DOHH2 (cell line): ENCODE measurements at regions not wholly inside any gene's neighbourhood (a gene's known extent, or its start where the extent isn't known, plus 50 kb on each side); places are given as distances from the start of the nearest gene placed in this dataset.
A peak's percentile ranks its signal among the peaks of the same experiment; 100 is the strongest.

Experiments
- H3F3A ChIP-seq: fragments of 200-600 bp; sonication (generic), shearing (Covaris generic); 2 replicates; pipeline ENCODE4 v1.6.0; 2016; ENCODE audit warnings: antibody characterized with exemption, mild to moderate bottlenecking; ENCODE audit not compliant: control insufficient read depth, insufficient read depth
- H3K27ac ChIP-seq: fragments of 200-600 bp; sonication (generic); 2 replicates; pipeline ENCODE4 v1.5.1; 2014; ENCODE audit warnings: low read depth, mild to moderate bottlenecking, low read length, moderate library complexity
- H3K27me3 ChIP-seq: fragments of 200-600 bp; sonication (generic); 2 replicates; pipeline ENCODE4 v1.6.1; 2014; ENCODE audit warnings: mild to moderate bottlenecking, low read length, mixed read lengths; ENCODE audit not compliant: control insufficient read depth
- H3K36me3 ChIP-seq: fragments of 200-600 bp; sonication (generic); 2 replicates; pipeline ENCODE4 v1.6.1; 2014; ENCODE audit warnings: mild to moderate bottlenecking, low read length, moderate library complexity, mixed read lengths; ENCODE audit not compliant: control insufficient read depth
- H3K4me1 ChIP-seq: fragments of 200-600 bp; sonication (generic); 2 replicates; pipeline ENCODE4 v1.6.1; 2014; ENCODE audit warnings: mild to moderate bottlenecking, low read length, mixed read lengths; ENCODE audit not compliant: control insufficient read depth
- H3K4me2 ChIP-seq: fragments of 200-600 bp; sonication (generic); 2 replicates; pipeline ENCODE4 v1.6.0; 2014; ENCODE audit warnings: mild to moderate bottlenecking, low read length, moderate library complexity
- H3K4me3 ChIP-seq: fragments of 200-600 bp; sonication (generic); 2 replicates; pipeline ENCODE4 v1.5.1; 2014; ENCODE audit warnings: mild to moderate bottlenecking, low read length, mixed read lengths
- H3K79me2 ChIP-seq: fragments of 200-600 bp; sonication (generic); 2 replicates; pipeline ENCODE4 v1.6.1; 2014; ENCODE audit warnings: mild to moderate bottlenecking, low read length, mixed read lengths; ENCODE audit not compliant: control insufficient read depth
- H3K9me2 ChIP-seq: fragments of 200-600 bp; sonication (generic); replicated peaks from 2 replicates; pipeline ENCODE4 v1.6.1; 2014; ENCODE audit warnings: mild to moderate bottlenecking, low read length, mixed read lengths; ENCODE audit not compliant: control insufficient read depth
- H3K9me3 ChIP-seq: fragments of 200-600 bp; sonication (generic); 2 replicates; pipeline ENCODE4 v1.6.1; 2014; ENCODE audit warnings: antibody characterized with exemption, low read length, mixed read lengths; ENCODE audit not compliant: control insufficient read depth, insufficient read depth
- H4K20me1 ChIP-seq: fragments of 200-600 bp; sonication (generic); 2 replicates; pipeline ENCODE4 v1.6.0; 2014; ENCODE audit warnings: low read depth, mild to moderate bottlenecking, antibody characterized with exemption, low read length, moderate library complexity; ENCODE audit not compliant: control insufficient read depth, insufficient read depth
- EZH2phosphoT487 ChIP-seq: fragments of 200-600 bp; sonication (generic); IDR thresholded peaks from 2 replicates; pipeline ENCODE4 v1.6.1; 2017; ENCODE audit warnings: borderline replicate concordance, mild to moderate bottlenecking, antibody characterized with exemption, low read length, moderate library complexity, mixed read lengths
- TF ChIP-seq, protein P1 (sequence below): fragments of 200-600 bp; sonication (generic); IDR thresholded peaks from one replicate; pipeline ENCODE4 v1.5.1; 2014; ENCODE audit warnings: antibody characterized with exemption, mild to moderate bottlenecking, low read depth, low read length; ENCODE audit not compliant: poor library complexity, severe bottlenecking

DNA sequence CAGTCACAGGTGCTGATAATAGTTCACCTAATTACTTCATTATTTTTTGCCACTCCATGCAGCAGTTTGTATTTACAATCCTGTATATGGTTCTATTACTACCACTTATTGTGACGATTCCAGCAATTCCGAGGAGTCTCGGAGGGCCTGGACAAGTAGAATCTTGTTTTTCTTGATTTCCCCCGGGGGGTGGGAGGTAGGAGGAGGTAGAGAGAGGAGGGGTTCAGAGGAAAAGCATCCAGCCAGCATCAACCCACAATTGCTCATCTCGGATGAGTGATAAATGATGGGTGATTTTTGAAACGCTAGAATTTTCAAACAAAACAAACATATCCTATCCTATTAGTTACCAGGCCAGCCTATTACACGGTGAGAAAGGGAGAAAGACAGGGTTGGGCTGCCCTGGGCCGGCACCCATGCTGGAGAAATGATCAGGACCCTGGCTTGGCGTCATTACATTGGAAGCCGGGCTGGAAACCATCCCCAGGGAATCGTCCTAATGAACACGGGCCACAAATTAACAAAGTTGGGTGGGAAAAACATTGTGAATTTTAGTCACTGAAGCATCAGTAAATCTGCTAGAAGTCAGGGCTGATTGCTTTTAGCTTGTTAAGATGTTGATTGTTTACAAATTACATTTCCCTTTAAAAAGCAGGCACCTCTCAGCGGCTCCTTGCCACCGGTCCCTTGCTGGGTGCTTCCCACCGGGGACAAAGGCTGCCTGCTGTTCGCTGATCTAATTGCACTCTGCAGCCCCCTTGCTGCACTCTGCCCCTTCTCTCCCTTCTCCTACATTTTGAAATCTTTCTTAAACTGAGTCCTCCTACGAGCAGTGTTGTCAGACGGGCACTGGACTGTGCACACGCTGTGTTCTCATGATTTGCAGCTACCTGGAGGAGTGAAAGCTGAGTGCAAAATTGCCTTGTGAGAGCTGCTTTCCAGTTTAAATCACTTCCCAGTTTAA lies 95.5 kb downstream of the FAM204A start:
- Histone ChIP-seq H3K36me3 (no peaks in the 10 kb centered on the region), H3K4me3 (no peak overlapping the region), H3F3A (no peaks in the 10 kb centered on the region), H3K79me2 (no peaks in the 10 kb centered on the region), H3K27me3 (peaks cover 22% of the 10 kb centered on the region), H3K9me3 (no peaks in the 10 kb centered on the region), H3K27ac (no peak overlapping the region), H3K4me2 (no peak overlapping the region), H3K4me1 (no peaks in the 10 kb centered on the region), H3K9me2 (no peaks in the 10 kb centered on the region), H4K20me1 (no peaks in the 10 kb centered on the region)
- TF ChIP-seq, protein P1, sequence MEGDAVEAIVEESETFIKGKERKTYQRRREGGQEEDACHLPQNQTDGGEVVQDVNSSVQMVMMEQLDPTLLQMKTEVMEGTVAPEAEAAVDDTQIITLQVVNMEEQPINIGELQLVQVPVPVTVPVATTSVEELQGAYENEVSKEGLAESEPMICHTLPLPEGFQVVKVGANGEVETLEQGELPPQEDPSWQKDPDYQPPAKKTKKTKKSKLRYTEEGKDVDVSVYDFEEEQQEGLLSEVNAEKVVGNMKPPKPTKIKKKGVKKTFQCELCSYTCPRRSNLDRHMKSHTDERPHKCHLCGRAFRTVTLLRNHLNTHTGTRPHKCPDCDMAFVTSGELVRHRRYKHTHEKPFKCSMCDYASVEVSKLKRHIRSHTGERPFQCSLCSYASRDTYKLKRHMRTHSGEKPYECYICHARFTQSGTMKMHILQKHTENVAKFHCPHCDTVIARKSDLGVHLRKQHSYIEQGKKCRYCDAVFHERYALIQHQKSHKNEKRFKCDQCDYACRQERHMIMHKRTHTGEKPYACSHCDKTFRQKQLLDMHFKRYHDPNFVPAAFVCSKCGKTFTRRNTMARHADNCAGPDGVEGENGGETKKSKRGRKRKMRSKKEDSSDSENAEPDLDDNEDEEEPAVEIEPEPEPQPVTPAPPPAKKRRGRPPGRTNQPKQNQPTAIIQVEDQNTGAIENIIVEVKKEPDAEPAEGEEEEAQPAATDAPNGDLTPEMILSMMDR: no peak
- TF ChIP-seq EZH2phosphoT487: no peak

DNA sequence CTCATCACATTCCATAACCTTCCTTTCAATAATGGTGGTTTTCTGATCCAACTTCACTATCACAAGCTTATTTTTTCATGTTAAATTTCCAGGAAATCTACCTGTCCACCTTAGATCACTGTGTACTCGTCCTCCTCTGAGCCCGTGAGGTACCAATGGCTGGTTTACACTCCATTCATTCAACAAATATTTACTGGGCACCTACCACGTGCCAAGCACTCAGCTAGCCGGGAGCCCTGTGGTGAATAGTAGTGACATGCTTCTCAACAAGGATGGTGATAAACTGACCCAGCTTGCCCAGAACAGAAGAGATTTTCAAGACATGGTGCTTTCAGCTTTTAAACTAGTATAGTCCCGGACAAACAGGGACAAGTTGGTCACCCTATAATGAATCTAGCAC lies 98.2 kb downstream of the FAM204A start:
- no peaks in the 10 kb centered on the region; the same call in 1 of the 2 replicates for H4K20me1 ChIP-seq
- H3K4me1 ChIP-seq: no peaks in the 10 kb centered on the region
- no peak overlapping the region for H3K4me2 ChIP-seq
- no peaks in the 10 kb centered on the region for H3K79me2 ChIP-seq
- no peaks in the 10 kb centered on the region for H3K9me2 ChIP-seq
- TF ChIP-seq EZH2phosphoT487: no peak
- TF ChIP-seq, protein P1: no peak
- no peaks in the 10 kb centered on the region for H3K9me3 ChIP-seq
- H3K27ac ChIP-seq: no peak overlapping the region
- peaks cover 20% of the 10 kb centered on the region for H3K27me3 ChIP-seq
- no peak overlapping the region for H3K4me3 ChIP-seq
- H3K36me3 ChIP-seq: no peaks in the 10 kb centered on the region
- H3F3A ChIP-seq: no peaks in the 10 kb centered on the region

DNA sequence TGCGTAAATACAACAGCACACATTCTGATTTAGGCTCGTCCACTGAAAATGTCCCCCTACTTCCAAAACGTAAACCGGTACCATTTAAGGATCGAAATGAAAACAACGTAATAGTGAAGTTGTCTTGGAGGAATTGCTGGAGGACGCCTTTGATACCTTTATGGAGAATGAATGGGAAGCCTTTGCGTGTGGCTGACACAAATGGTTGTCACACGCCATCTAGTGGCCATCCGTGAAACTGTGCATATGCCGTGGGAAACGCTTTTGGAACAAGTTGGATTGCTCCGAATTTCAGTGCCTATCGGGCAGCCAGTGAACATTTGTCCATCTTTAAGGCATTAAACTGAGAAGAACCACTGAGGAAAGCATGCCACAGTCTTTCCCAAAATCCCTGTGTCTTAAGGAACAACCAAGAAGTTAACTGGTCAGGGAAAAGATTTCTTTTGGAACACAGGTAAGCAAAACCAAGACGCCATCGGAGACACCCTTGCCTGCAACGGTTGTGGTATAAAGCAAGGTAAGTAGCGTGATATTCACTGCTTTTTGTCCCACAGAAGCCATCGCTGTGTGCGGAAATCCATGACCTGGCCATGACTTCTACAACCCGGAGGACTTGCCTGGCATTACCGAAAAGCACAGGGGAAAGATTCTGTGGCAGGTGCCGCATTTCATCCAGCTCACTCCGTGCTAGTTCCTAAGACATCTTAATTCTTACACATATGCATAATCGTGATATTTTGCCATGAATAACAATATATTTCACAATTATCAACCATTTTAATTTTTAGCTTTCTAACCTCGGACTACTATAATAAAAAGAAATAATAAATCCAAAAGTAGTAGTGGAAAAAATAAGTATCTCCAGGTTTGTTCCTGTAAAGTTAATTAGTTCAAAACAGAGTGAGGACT lies 100.6 kb downstream of the FAM204A start:
- Histone ChIP-seq H3K9me3 (no peaks in the 10 kb centered on the region), H3K27me3 (peaks cover 8% of the 10 kb centered on the region), H3K36me3 (no peaks in the 10 kb centered on the region), H3K4me1 (no peaks in the 10 kb centered on the region), H3F3A (no peaks in the 10 kb centered on the region), H3K79me2 (no peaks in the 10 kb centered on the region), H3K9me2 (no peaks in the 10 kb centered on the region), H4K20me1 (no peaks in the 10 kb centered on the region; the same call in 1 of the 2 replicates), H3K4me3 (no peak overlapping the region), H3K27ac (no peak overlapping the region), H3K4me2 (no peak overlapping the region)
- TF ChIP-seq, protein P1: peak; percentile 92
- TF ChIP-seq EZH2phosphoT487: no peak
